Transverse colon (tissue), 4 donors: ENCODE measurements at regions not wholly inside any gene's neighbourhood (a gene's known extent, or its start where the extent isn't known, plus 50 kb on each side); places are given as distances from the start of the nearest gene placed in this dataset.

ENCODE experiments used
- CTCF ChIP-seq, 5 experiments: fragments of 200-600 bp in 3 of 5; fragments of 450-650 bp in 2 of 5; sonication (generic) in 3 of 5; IDR thresholded peaks; 1 replicate in 2 of 5; 2 replicates in 3 of 5; pipeline ENCODE4 v1.5.1; 2016 to 2017; ENCODE audit warnings: antibody characterized with exemption in 5 of 5, inconsistent platforms in 3 of 5, mild to moderate bottlenecking in 2 of 5, moderate library complexity in 1 of 5
- EP300 ChIP-seq: sonication (generic); formaldehyde crosslinking; IDR thresholded peaks from one replicate; pipeline ENCODE4 v1.6.1; 2017; ENCODE audit warnings: antibody characterized with exemption, low read depth
- POLR2A ChIP-seq: fragments of 450-650 bp; IDR thresholded peaks from one replicate; pipeline ENCODE4 v1.6.1; 2016; ENCODE audit warnings: antibody characterized with exemption, mild to moderate bottlenecking, moderate library complexity
- POLR2AphosphoS5 ChIP-seq, 3 donors: sonication (generic); formaldehyde crosslinking; IDR thresholded peaks; one replicate each; pipeline ENCODE4 v1.6.1; 2016; ENCODE audit warnings: antibody characterized with exemption in 3 of 3

- TF ChIP-seq CTCF (IDR thresholded peaks at IDR 0.05) (no peak), POLR2AphosphoS5 (IDR thresholded peaks at IDR 0.05) (no peak), EP300 (no peak), POLR2A (no peak)
Observed at GRCh38 chr3:74442683-74443082, 171.8 kb downstream of the CNTN3 start.
